ENCODE measurements at regions not wholly inside any gene's neighbourhood (a gene's known extent, or its start where the extent isn't known, plus 50 kb on each side); places are given as distances from the start of the nearest gene placed in this dataset.
A peak's percentile ranks its signal among the peaks of the same experiment; 100 is the strongest.
"Not testable (repeated sequence)": the region's sequence is repeated elsewhere in the genome, so short reads cannot be mapped to it uniquely, and the experiment has no call there.

DNA sequence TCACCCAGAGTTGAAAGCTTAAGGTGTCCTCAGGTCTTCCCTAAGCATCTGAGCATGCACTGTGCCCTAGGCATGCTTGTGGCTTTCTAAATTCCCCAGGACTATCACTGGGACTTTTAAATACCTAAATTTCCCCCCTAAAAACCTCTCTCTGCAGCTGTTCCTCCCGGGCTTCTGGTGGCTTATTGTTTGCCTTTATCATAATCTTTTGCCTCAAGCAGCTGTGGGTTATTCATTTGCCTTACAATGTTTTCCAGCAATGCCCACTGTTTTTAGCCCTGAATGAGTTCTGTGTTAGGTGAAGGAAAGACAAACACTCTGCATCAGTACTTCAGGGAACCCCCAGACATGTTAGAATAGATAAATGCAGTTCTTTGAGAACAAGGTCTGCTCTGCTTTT, 455.0 kb downstream of the ZIC3 start:
- no peak for DNase-seq (ENCODE audit: low spot score)

DNA sequence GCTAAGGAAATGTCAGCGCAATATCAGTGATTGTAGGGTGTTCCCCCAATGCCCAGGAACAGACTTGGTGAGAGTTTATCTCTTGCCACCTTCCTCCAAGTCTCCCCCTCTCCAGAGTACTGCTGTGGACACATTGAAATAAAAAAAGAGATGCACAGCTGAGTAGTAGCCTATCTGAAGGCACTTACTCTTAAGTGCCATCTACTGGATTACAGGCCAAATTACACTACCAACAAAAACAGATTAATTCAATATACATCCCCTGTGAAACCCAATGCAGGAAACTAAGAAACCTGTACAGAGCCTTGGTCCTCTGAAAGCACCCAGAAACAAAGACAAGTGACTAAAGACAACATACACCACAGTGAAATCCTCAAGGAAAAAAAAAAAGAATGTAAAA, 460.3 kb downstream of the ZIC3 start:
- DNase-seq (ENCODE audit: low spot score), result peak; percentile 22

DNA sequence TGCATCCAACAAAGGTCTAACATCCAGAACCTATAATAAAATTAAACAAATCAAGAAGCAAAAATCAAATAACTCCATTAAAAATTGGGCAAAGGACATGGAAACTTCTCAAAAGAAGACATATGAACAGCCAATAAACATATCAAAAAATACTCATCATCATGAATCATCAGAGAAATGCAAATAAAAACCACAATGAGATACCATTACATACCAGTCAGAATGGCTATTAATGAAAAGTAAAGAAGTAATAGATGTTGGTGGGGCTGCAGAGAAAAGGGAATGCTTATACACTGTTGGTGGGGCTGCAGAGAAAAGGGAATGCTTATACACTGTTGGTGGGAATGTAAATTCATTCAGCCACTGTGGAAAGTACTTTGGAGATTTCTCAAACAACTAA, 465.8 kb downstream of the ZIC3 start:
- DNase-seq (ENCODE audit: low spot score), result no peak

DNA sequence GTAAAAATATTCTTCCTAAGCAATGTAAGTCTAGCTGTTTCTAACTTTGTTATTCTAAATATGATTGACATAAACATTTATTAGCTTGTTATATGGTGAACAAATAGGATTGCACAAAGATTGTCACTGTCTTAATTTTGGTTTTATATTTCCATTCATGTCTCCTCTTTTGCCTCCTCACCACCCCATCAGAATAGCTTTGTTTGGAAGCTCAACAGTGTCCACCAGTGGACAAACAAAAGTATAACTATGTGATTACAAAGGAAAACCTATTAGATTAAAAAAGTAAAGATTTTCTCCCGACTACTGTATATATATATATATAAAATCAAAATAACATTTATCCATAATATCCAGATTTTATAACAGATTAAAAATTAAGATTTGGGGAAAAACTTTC, 468.2 kb downstream of the ZIC3 start:
- no peak for DNase-seq (ENCODE audit: low spot score)

DNA sequence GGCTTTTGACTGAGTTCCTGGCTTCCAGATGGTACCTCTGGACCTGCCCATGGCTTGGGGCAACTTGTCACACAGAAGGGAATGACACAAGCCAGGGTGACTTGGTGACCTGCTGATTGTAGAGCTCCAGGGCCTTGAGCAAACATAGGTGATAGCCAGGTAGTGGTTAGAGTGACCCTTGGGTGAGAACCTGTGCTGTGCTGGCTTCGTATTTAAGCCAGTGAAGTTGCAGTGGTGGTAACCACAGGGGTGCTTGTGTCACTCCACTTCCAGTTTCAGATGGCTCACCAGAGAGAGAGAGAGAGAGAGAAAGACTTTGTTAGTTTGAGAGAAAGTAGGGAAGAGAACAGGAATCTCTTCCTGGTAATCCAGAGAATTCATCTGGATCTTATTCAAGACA, 471.6 kb downstream of the ZIC3 start:
- DNase-seq (ENCODE audit: low spot score), result no peak

DNA sequence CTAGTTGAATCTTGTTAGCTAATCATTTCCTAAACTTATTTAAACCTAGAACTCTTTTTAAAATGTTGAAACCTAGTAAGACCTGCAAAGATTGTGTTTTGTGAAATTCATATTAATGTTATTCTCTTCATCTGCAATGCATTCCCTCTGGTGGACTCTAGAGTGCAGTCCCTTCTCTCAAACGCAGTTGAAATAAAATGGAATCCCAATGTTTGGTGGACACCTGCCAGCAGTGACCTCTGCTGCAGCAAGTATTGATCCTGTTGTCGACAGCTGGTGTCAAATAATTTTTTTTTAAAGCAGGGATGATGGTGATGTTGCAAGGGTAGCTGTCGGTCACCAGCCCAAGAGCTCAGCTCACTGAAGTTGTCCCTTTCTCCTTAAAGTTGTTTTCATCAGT, 492.0 kb downstream of the ZIC3 start:
- DNase-seq (ENCODE audit: low spot score), result no peak

DNA sequence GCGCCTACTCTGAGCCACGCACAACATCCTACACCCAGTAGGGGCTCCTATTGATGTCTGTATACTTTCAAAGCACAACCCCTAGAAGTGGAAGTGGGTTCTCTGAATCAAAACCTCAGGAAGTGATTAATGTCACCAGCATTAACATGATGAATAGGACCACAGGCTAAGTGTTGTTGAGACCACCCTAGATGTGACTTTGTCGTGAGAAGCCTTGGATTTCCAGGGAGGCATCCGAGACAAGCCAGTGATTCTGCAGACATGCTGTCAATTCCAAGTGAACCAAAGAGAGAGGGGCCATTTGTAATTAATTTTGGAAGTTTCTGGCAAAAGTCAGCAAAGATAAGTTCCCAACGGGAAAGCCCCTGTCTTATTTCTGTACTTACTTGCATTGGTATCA, 493.0 kb downstream of the ZIC3 start:
- DNase-seq (ENCODE audit: low spot score), result no peak

DNA sequence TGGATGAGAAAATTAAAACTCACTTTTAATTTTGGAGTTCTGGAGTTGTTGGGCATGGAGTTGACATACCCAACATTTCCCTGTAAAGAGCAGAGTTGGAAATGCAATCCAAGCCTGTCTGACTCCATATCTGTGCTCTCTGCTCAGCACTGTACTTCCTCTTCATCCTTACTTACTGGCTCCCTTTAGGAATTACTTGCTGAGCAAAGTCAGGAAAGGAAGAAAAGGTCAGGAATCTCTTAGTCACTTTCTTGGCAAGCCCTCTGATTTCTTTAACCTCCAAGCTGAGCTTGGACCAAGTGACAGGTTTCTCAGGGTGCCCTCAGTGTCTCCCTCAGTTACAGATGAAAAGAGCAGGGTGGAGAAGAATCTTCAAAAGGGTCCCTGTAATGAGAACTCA, 501.5 kb downstream of the ZIC3 start:
- no peak for DNase-seq (ENCODE audit: low spot score)

DNA sequence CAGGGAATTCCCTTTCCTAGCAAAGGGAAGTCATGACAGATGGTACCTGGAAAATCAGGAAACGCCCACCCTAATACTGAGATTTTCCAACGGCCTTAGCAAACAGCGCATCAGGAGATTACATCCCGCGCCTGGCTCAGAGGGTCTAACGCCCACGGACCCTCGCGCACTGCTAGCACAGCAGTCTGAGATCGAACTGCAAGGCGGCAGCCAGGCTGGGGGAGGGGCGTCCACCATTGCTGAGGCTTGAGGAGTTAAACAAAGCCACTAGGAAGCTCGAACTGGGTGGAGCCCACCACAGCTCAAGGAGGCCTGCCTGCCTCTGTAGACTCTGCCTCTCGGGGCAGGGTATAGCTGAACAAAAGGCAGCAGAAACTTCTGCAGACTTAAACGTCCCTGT, 507.7 kb downstream of the ZIC3 start:
- no peak for DNase-seq (ENCODE audit: low spot score)

DNA sequence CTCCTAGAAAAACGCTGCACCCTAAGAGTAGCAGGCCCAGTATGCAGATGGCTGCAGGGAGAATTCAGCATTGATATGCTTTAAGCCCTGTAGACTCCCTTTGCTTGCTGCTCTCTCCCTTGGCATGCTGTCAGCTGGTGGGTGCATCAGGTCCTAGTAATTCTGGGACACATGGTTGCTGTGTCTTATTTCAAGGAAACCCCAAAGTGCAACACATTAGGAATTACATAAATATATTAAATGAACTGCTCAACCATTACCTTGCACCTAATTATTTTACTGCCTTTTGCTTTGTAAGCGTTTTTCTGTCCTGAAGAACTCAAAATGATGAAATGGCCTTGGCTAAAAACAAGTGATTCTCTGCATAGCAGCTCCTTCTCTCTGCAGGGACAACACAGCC, 516.3 kb downstream of the ZIC3 start:
- no peak for DNase-seq (ENCODE audit: low spot score)

DNA sequence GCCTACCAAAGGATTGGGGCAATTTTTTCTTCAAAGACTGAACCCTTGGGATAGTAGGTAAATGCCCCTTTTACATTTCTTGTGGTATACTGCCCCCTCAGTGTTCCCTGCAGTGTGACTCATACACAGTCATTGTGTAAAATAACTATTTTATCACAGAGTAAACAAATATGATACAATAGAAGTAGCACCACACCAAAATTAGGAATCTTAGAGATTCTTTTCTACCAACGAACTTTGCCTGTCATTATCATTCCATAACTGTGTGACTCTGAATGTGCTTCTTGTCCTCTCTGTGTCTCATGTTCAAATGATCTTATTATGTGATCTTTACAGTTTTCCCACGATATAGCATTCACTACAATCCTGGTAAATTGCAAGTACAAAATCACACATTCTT, 517.0 kb downstream of the ZIC3 start:
- DNase-seq (ENCODE audit: low spot score), result no peak

DNA sequence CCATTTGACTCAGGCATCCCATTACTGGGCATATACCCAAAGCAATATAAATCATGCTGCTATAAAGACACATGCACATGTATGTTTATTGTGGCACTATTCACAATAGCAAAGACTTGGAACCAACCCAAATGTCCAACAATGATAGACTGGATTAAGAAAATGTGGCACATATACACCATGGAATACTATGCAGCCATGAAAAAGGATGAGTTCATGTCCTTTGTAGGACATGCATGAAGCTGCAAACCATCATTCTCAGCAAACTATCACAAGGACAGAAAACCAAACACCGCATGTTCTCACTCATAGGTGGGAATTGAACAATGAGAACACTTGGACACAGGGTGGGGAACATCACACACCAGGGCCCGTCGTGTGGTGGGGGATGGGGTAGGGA, 545.0 kb downstream of the ZIC3 start:
- DNase-seq (ENCODE audit: low spot score), result not testable (repeated sequence)

DNA sequence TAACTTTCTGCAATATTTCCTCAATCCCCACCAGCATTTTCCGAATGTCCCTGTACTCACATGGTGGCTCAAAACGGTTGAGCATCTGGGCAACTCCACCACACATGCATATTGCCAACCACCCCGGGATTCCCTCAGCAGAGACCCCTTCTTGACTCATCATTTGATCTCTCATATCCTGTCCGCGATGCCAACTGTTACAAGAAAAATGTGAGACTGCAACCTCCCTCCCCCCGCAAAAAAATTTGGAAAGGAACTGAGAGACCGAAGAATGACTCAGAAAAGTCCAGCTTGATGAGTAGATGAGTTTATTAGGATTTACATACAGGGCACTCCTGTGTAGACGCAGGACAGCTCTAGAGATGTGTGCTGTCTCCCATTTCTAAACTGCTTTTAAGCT, 561.4 kb downstream of the ZIC3 start:
- DNase-seq (ENCODE audit: low spot score), result no peak

DNA sequence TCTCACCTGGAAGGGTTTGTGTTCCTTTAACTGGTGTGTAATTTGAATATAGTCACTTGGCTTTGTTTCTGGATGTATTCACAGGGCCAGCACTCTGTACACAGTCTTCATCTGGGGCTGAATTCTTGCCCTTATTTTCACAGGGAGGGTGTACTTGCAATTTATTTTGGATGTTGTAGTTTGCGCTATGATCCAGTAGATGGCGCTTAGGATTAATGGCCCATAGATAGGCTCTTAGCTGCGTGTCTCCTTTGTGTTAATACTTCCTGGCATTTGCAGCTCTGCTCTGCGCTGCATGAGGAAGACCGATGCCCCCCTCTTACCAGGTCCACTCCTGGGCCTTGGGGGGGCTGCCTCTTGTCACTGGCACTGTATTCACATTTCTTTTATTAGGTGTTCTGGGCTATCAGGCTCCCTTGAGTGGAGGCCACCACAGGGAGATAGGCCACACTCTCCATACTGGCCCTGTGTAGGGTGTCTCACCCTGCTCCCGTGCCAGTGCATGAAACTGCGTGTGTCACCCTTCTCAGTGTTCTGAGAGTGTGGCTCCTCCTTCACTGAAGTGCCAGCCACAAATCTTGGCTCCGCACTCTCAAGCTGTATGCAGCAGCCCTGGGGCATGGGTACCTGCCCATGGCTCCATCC, 562.2 kb downstream of the ZIC3 start:
- DNase-seq (ENCODE audit: low spot score), result peak; percentile 34

DNA sequence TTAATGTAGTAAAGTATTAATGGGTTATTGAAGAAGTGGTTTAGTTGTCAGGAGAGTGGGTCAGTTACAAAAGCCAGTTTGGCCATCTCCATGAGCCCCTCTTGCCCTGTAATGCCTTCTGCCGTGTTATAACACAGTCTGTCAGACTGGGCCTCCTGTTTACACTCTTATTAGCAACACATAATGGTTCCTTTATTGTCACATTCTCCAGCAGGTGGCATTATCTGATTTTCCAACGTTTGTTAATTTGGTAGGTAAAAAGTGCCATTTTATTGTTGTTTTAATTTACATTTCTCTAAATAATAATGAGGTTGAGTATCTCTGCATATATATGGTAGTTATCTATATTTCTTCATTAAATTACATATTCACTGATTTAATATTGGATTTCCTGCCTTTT, 560.8 kb downstream of the FGF13 start:
- DNase-seq (ENCODE audit: low spot score), result peak; percentile 4

DNA sequence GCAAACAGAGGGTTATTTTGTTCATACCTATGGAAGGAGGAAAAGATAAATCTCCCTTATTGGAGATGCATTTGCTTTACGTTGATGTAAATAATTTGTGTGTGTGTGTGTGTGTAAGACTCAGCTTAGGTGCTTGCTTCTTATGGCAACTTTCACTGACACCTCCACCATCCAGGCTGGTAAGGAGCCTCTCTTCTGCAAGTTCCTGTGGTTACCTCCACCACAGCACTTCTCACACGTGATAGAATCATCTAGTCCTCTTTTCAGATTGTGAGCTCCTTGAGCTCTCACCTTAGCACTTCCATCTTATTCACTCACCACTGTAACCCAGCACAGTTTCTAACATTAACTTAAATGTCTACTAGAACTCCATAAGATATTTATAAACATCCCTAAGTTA, 553.7 kb downstream of the FGF13 start:
- no peak for DNase-seq (ENCODE audit: low spot score)

DNA sequence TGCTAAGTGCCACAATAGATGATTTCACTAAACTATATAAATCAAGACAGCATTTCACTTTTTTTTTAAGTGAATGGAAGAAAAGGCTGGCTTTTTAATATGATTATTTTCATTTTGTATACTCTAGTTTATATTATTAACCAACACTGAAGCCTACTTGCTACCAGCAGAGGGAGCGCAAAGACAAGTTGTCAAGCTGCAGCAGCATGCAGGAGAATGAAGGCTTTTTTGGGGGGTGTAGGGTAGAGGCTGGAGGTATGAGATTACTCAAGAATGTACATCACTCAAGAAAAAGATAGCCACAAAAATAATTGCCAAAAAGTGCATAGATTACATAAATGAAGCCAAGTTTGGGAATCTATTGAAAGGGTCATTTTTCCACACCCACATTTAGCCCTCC, 519.5 kb downstream of the FGF13 start:
- DNase-seq (ENCODE audit: low spot score), result peak; percentile 36

DNA sequence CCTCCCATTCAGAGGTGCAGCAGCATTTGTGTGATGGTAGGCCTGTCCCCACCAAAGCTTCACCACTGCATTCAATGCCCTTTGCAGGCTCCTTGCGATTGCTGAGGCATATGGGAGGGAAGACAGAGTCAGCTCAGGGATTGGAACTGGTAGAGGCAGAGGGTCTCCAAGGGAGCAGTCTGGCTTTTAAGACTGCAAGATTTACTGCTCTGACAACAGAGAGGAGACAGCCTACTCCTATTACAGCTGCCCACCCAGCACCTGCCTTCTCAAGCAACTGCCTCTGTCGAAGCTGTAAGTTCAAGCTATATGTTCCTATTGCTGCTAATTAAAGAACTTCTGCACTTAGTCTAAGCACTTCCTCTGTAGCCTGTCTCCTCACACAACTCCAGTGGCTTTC, 481.8 kb downstream of the FGF13 start:
- DNase-seq (ENCODE audit: low spot score), result no peak

DNA sequence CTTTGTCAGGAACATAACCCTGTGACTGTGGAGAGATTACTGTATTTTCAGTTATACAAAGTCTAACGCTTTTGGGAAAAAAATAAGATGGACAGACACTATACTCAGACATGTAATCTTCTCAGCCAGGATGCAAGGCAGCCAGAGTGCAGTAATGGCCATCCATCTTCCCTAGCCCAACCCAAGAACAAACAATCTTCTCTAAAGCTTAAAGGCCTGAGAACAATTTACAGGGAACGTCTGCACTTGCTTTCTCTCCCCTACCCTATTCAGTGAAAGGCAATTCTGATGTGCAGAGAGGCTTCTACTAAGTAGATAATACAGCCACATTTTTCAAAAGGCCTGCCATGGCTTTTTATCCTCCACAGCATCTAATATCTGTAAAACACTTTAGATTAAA, 471.3 kb downstream of the FGF13 start:
- no peak for DNase-seq (ENCODE audit: low spot score)

DNA sequence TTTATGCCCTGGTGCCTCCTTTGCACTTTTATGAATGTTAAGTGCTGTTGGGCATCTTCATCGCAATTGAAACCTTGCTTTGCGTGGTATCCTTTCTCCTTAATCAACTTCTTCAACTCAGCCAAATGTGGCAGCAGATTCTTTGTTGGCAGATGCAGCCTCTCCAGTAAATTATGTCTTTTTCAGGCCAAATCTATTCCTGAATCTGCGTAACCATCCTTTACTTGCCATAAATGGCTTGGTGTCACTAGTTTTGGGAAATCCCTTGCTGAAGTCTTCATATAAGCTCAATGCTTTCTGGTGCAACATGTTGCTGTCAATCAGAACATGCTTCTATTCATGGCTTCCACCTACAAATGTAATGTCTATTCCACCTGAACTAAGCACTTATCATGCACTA, 457.5 kb downstream of the FGF13 start:
- no peak for DNase-seq (ENCODE audit: low spot score)

DNA sequence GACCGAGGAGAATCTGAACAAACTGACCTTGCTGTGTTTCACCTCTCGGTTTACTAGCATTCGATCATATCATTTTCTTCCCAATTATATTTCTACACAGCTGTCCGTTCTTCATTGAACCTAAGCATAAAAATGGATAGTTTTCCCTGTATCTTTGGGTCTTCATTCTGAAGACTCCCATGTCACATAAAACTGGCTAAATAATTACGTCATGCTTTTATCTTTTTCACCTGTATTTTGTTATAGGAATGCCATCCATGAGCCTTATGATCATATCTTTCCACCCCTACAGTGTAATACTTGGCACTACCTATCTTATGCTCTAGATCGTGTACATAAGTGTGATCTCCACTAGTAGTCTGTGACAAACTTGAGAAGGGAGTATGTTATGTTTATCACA, 456.1 kb downstream of the FGF13 start:
- DNase-seq (ENCODE audit: low spot score), result no peak

DNA sequence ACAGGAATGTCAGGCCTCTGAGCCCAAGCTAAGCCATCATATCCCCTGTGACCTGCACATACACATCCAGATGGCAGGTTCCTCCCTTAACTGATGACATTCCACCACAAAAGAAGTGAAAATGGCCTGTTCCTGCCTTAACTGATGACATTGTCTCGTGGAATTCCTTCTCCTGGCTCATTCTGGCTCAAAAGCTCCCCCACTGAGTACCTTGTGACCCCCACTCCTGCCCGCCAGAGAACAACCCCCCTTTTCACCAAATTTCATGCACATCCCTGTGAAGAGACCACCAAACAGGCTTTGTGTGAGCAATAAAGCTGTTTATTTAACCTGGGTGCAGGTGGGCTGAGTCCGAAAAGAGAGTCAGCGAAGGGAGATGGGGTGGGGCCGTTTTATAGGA, 447.4 kb downstream of the FGF13 start:
- DNase-seq (ENCODE audit: low spot score), result not testable (repeated sequence)

DNA sequence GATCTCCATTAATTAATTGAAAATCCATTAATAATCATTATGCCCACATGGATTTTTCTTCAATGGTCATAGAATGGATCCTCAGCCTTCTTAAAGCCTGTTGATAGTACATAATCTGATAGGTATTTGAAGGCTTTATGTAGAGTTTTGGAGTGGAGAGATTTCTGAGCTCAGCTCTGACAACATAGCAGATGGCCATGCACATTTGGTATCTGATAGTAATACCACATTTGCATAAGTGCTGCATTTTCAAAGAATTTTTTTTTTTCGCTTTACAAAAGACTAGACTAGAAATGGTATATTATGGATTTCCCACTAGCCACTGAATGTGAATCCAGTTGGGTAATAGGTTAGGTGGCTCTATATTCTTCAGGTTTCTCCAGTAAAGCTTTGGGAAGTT, 440.6 kb downstream of the FGF13 start:
- DNase-seq (ENCODE audit: low spot score), result no peak

DNA sequence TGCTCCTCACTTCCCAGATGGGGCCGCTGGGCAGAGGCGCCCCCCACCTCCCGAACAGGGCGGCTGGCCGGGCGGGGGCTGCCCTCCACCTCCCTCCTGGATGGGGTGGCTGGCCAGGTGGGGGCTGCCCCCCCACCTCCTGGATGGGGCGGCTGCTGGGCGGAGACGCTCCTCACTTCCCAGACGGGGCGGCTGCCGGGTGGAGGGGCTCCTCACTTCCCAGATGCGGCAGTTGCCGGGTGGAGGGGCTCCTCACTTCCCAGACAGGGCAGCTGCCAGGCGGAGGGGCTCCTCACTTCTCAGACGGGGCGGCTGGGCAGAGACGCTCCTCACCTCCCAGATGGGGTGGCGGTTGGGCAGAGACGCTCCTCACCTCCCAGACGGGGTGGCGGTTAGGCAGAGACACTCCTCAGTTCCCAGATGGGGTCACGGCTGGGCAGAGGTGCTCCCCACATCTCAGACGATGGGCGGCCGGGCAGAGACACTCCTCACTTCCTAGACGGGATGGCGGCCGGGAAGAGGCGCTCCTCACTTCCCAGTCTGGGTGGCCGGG, 428.8 kb downstream of the FGF13 start:
- not testable (repeated sequence) for DNase-seq (ENCODE audit: low spot score)

Measured in iPS-NIHi11 (cell line).